ENCODE measurements at regions not wholly inside any gene's neighbourhood (a gene's known extent, or its start where the extent isn't known, plus 50 kb on each side); places are given as distances from the start of the nearest gene placed in this dataset.

DNA sequence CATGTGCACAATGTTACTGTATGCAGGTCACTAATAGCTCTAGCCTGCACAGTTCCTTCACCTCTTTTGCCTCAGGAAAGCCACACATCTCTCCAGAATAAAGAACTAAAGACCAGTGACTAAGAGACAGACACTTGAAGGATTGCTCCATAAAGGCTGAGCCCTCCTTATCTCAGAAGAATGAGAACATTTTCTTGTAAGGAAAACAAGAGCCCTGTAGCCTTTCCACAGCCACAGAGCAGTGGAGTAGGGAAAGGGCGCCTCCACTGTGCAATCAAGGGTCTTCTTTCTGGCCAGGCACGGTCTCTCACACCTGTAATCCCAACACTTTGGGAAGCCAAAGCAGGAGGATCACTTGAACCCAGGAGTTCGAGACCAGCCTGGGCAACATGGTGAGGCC, 202.6 kb upstream of the TMEM45B start:
- TF ChIP-seq PATZ1 (CRISPR knock-in tag; IDR thresholded peaks at IDR 0.05; ENCODE audit: borderline replicate concordance) (no peak), ISL1 (CRISPR knock-in tag; IDR thresholded peaks at IDR 0.05) (no peak), OSR1 (CRISPR knock-in tag; IDR thresholded peaks at IDR 0.05) (no peak), ZFP30 (CRISPR knock-in tag; IDR thresholded peaks at IDR 0.05) (no peak), PPARA (CRISPR knock-in tag; IDR thresholded peaks at IDR 0.05; ENCODE audit: borderline replicate concordance) (no peak), TCF4 (CRISPR knock-in tag; IDR thresholded peaks at IDR 0.05; ENCODE audit: borderline replicate concordance) (no peak), ARNTL (CRISPR knock-in tag; IDR thresholded peaks at IDR 0.05; ENCODE audit: borderline replicate concordance, low read depth) (no peak), ZNF70 (CRISPR knock-in tag; IDR thresholded peaks at IDR 0.05) (no peak), ZFP3 (CRISPR knock-in tag; IDR thresholded peaks at IDR 0.05) (no peak), SNAI2 (CRISPR knock-in tag; IDR thresholded peaks at IDR 0.05) (no peak)
- TF ChIP-seq, protein P1, sequence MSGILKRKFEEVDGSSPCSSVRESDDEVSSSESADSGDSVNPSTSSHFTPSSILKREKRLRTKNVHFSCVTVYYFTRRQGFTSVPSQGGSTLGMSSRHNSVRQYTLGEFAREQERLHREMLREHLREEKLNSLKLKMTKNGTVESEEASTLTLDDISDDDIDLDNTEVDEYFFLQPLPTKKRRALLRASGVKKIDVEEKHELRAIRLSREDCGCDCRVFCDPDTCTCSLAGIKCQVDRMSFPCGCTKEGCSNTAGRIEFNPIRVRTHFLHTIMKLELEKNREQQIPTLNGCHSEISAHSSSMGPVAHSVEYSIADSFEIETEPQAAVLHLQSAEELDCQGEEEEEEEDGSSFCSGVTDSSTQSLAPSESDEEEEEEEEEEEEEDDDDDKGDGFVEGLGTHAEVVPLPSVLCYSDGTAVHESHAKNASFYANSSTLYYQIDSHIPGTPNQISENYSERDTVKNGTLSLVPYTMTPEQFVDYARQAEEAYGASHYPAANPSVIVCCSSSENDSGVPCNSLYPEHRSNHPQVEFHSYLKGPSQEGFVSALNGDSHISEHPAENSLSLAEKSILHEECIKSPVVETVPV (CRISPR knock-in tag; IDR thresholded peaks at IDR 0.05): no peak
- TF ChIP-seq, protein P2, sequence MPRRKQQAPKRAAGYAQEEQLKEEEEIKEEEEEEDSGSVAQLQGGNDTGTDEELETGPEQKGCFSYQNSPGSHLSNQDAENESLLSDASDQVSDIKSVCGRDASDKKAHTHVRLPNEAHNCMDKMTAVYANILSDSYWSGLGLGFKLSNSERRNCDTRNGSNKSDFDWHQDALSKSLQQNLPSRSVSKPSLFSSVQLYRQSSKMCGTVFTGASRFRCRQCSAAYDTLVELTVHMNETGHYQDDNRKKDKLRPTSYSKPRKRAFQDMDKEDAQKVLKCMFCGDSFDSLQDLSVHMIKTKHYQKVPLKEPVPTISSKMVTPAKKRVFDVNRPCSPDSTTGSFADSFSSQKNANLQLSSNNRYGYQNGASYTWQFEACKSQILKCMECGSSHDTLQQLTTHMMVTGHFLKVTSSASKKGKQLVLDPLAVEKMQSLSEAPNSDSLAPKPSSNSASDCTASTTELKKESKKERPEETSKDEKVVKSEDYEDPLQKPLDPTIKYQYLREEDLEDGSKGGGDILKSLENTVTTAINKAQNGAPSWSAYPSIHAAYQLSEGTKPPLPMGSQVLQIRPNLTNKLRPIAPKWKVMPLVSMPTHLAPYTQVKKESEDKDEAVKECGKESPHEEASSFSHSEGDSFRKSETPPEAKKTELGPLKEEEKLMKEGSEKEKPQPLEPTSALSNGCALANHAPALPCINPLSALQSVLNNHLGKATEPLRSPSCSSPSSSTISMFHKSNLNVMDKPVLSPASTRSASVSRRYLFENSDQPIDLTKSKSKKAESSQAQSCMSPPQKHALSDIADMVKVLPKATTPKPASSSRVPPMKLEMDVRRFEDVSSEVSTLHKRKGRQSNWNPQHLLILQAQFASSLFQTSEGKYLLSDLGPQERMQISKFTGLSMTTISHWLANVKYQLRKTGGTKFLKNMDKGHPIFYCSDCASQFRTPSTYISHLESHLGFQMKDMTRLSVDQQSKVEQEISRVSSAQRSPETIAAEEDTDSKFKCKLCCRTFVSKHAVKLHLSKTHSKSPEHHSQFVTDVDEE (CRISPR knock-in tag; IDR thresholded peaks at IDR 0.05): no peak
- TF ChIP-seq, protein P3, sequence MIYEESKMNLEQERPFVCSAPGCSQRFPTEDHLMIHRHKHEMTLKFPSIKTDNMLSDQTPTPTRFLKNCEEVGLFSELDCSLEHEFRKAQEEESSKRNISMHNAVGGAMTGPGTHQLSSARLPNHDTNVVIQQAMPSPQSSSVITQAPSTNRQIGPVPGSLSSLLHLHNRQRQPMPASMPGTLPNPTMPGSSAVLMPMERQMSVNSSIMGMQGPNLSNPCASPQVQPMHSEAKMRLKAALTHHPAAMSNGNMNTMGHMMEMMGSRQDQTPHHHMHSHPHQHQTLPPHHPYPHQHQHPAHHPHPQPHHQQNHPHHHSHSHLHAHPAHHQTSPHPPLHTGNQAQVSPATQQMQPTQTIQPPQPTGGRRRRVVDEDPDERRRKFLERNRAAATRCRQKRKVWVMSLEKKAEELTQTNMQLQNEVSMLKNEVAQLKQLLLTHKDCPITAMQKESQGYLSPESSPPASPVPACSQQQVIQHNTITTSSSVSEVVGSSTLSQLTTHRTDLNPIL (CRISPR knock-in tag; IDR thresholded peaks at IDR 0.05; ENCODE audit: low read depth): no peak
